HCT116 (cell line): ENCODE measurements at regions not wholly inside any gene's neighbourhood (a gene's known extent, or its start where the extent isn't known, plus 50 kb on each side); places are given as distances from the start of the nearest gene placed in this dataset.

ENCODE experiments used
- ATAC-seq: fragments of 200-7000 bp; cut with Tn5 transposase; 2 replicates; pipeline ENCODE4 v1.9.1; 2020; ENCODE audit warnings: mild to moderate bottlenecking, moderate library complexity
- BruUV-seq: library from RNA; stranded (reverse); fragments of 400-500 nt; replicated peaks from 2 replicates; lab custom pipeline; 2021; lab: Mats Ljungman, UMichigan
- CTCF ChIA-PET: fragments of 300-600 bp; sonication (Branson Sonifier 250); formaldehyde crosslinking; loops from one replicate; lab custom pipeline; 2021; ENCODE audit warnings: antibody characterized with exemption; lab: Charles Lee
- POLR2A ChIA-PET: fragments of 300-600, 350-600 bp; sonication (Branson Sonifier 250); formaldehyde crosslinking; loops from one replicate; lab custom pipeline; 2021; ENCODE audit warnings: antibody characterized with exemption; lab: Charles Lee
- RAD21 ChIA-PET, 2 experiments: fragments of 300-600 bp; sonication (Branson Sonifier 250); formaldehyde crosslinking; loops; one replicate each; lab custom pipeline; 2023; ENCODE audit warnings: low total read pairs in 2 of 2; ENCODE audit not compliant: uncharacterized antibody in 2 of 2, unreplicated experiment in 2 of 2, low non-redundant PET in 1 of 2; lab: Charles Lee
- DNase-seq: peaks from one replicate; pipeline ENCODE4 v3.0.0-alpha.2; 2010; ENCODE audit warnings: low read depth, low spot score
- H2AFZ ChIP-seq: fragments of 200-600 bp; shearing (Covaris generic), sonication (generic); 2 replicates; pipeline ENCODE4 v1.6.1; 2017; ENCODE audit warnings: low read depth, mixed run types, mixed read lengths, antibody characterized with exemption, low read length; ENCODE audit not compliant: poor library complexity, severe bottlenecking
- H3K27ac ChIP-seq: 2 replicates; pipeline ENCODE4 v1.5.1; 2012; ENCODE audit warnings: low read depth, low read length
- H3K27me3 ChIP-seq: fragments of 200-600 bp; sonication (generic); 2 replicates; pipeline ENCODE4 v1.6.1; 2016; ENCODE audit warnings: mixed run types, low read length, mixed read lengths; ENCODE audit not compliant: insufficient read depth
- H3K36me3 ChIP-seq, 2 experiments: fragments of 200-500 bp in 1 of 2; fragments of 200-600 bp in 1 of 2; sonication (Bioruptor generic) in 1 of 2; sonication (generic) in 1 of 2; 2 replicates each; pipeline versions ENCODE4 v1.5.1 to v1.6.1; 2014 to 2016; ENCODE audit warnings: low read length in 2 of 2, inconsistent platforms in 1 of 2, mixed read lengths in 1 of 2, mixed run types in 1 of 2; ENCODE audit not compliant: insufficient read depth in 2 of 2, control insufficient read depth in 1 of 2
- H3K4me1 ChIP-seq, 2 experiments: fragments of 200-600 bp in 1 of 2; sonication (generic) in 1 of 2; 2 replicates each; pipeline versions ENCODE4 v1.5.1 to v1.6.1; 2012 to 2017; ENCODE audit warnings: low read length in 2 of 2, inconsistent platforms in 1 of 2, mild to moderate bottlenecking in 1 of 2, mixed read lengths in 1 of 2, mixed run types in 1 of 2, moderate library complexity in 1 of 2; ENCODE audit not compliant: insufficient read depth in 2 of 2, control insufficient read depth in 1 of 2
- H3K4me2 ChIP-seq: fragments of 200-600 bp; sonication (generic); 2 replicates; pipeline ENCODE4 v1.6.1; 2017; ENCODE audit warnings: mixed run types, low read length, mixed read lengths
- H3K4me3 ChIP-seq, 2 experiments: fragments of 200-600 bp in 1 of 2; sonication (generic) in 1 of 2; replicated peaks in 1 of 2; 2 replicates each; pipeline ENCODE4 v1.5.1; 2011 to 2016; ENCODE audit warnings: low read length in 2 of 2, control low read depth in 1 of 2, low read depth in 1 of 2, mild to moderate bottlenecking in 1 of 2, mixed read lengths in 1 of 2, mixed run types in 1 of 2
- H3K79me2 ChIP-seq: fragments of 200-600 bp; sonication (generic); 2 replicates; pipeline ENCODE4 v1.6.1; 2017; ENCODE audit warnings: mild to moderate bottlenecking, mixed run types, low read length, moderate library complexity, mixed read lengths; ENCODE audit not compliant: insufficient read depth
- H3K9ac ChIP-seq: fragments of 200-600 bp; sonication (generic); 2 replicates; pipeline ENCODE4 v1.6.1; 2016; ENCODE audit warnings: low read length, mixed read lengths
- H3K9me2 ChIP-seq: fragments of 200-600 bp; sonication (generic), shearing (Covaris generic); 2 replicates; pipeline ENCODE4 v1.6.1; 2017; ENCODE audit warnings: mixed run types, mild to moderate bottlenecking, moderate library complexity; ENCODE audit not compliant: insufficient read depth
- H3K9me3 ChIP-seq, 2 experiments: fragments of 200-500 bp in 1 of 2; fragments of 200-600 bp in 1 of 2; sonication (Bioruptor generic) in 1 of 2; sonication (generic) in 1 of 2; 2 replicates each; pipeline ENCODE4 v1.6.1; 2014 to 2017; ENCODE audit warnings: low read length in 2 of 2, mixed read lengths in 2 of 2, inconsistent platforms in 1 of 2, low read depth in 1 of 2, mild to moderate bottlenecking in 1 of 2, mixed run types in 1 of 2, moderate library complexity in 1 of 2; ENCODE audit not compliant: control insufficient read depth in 1 of 2, insufficient read depth in 1 of 2
- H4K20me1 ChIP-seq: fragments of 200-600 bp; sonication (generic), shearing (Covaris generic); 2 replicates; pipeline ENCODE4 v1.6.1; 2017; ENCODE audit warnings: mixed run types, mild to moderate bottlenecking, moderate library complexity; ENCODE audit not compliant: insufficient read depth
- ATF3 ChIP-seq: IDR thresholded peaks from 2 replicates; pipeline ENCODE4 v1.6.1; 2012
- CTCF ChIP-seq, 3 experiments: fragments of 200-600 bp in 1 of 3; sonication (generic) in 1 of 3; IDR thresholded peaks in 2 of 3; conservative IDR thresholded peaks in 1 of 3; 2 replicates each; pipeline ENCODE4 v1.5.1; 2012 to 2017; ENCODE audit warnings: low read depth in 2 of 3, low read length in 2 of 3, antibody characterized with exemption in 1 of 3, borderline replicate concordance in 1 of 3, control low read depth in 1 of 3, mild to moderate bottlenecking in 1 of 3, mixed read lengths in 1 of 3, mixed run types in 1 of 3, moderate library complexity in 1 of 3; ENCODE audit not compliant: insufficient read depth in 1 of 3
- EGR1 ChIP-seq: IDR thresholded peaks from 2 replicates; pipeline ENCODE4 v1.6.1; 2012; ENCODE audit warnings: low read depth
- EZH2 ChIP-seq: fragments of 200-600 bp; sonication (generic); IDR thresholded peaks from 2 replicates; pipeline ENCODE4 v1.6.1; 2017; ENCODE audit warnings: antibody characterized with exemption, mixed run types
- FOSL1 ChIP-seq: IDR thresholded peaks from 2 replicates; pipeline ENCODE4 v1.6.1; 2012; ENCODE audit warnings: low read depth
- RAD21 ChIP-seq: IDR thresholded peaks from 2 replicates; pipeline ENCODE4 v1.6.1; 2012; ENCODE audit warnings: low read depth, mild to moderate bottlenecking
- SRF ChIP-seq: IDR thresholded peaks from 2 replicates; pipeline ENCODE4 v1.6.1; 2012; ENCODE audit warnings: low read depth
- TCF7L2 ChIP-seq: IDR thresholded peaks from 2 replicates; pipeline ENCODE4 v1.7.0; 2011; ENCODE audit warnings: borderline replicate concordance, inconsistent platforms; ENCODE audit not compliant: insufficient read depth, insufficient read length; ENCODE audit errors: extremely low read depth
- ZNF274 ChIP-seq: fragments of 200-500 bp; sonication (Bioruptor generic); IDR thresholded peaks from 2 replicates; pipeline ENCODE4 v1.6.1; 2014; ENCODE audit warnings: mild to moderate bottlenecking, low read depth, low read length, inconsistent platforms
- intact Hi-C: fragments of 100-400 bp; cut with micrococcal nuclease; formaldehyde crosslinking; loops from 2 replicates; pipeline ENCODE4 v1.10.0; 2022
- TF ChIP-seq, protein P1 (sequence below): IDR thresholded peaks from 2 replicates; pipeline ENCODE4 v1.6.1; 2012; ENCODE audit warnings: low read depth
- TF ChIP-seq, protein P2 (sequence below): IDR thresholded peaks from 2 replicates; pipeline ENCODE4 v1.6.1; 2011; ENCODE audit warnings: mild to moderate bottlenecking, low read length, moderate library complexity; ENCODE audit not compliant: insufficient replicate concordance; ENCODE audit errors: extremely low read depth

DNA sequence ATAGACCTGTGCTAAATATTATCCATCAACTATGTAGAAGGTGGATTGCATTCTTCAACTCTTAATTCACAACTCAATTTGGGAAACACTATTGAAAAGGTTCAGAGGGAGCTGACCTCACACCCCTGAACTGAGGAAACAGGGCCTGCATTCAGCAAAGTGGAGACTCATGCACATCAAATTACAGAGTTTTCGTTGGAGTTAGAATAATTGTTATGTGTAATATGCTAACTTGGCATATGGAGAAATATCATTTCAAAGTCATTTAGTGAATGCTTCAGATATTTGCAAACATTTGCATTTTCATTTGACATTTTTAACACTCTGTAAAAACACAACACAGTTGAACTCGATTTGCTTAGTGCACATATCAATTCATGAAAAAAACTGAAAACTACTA is 1102.8 kb upstream of the INTU start:
- ATAC-seq (no peak), DNase-seq (no peak)
- Histone ChIP-seq H3K9me2 (no peaks in the 10 kb centered on the region), H3K27ac (no peak overlapping the region), H3K27me3 (no peaks in the 10 kb centered on the region), H3K4me3 (no peak overlapping the region), H3K9ac (no peak overlapping the region), H3K79me2 (no peaks in the 10 kb centered on the region), H3K36me3 (no peaks in the 10 kb centered on the region), H2AFZ (no peak overlapping the region), H4K20me1 (no peaks in the 10 kb centered on the region), H3K4me2 (no peak overlapping the region), H3K9me3 (0 out of 4 replicates have a peak, but pooled peaks cover 0 to 4% of the 10 kb centered on the region in 2 experiments), H3K4me1 (no peaks in the 10 kb centered on the region)
- ChIA-PET POLR2A (no interaction called here), CTCF (interaction anchor here (1.3 kb wide), 1 partner anchor 53 kb away, joined by 3 read pairs; no protein-coding TSS in a partner anchor), RAD21 (no interaction called here)
- intact Hi-C loops = no loop called here
- BruUV-seq = no TSS peak
- TF ChIP-seq, protein P1, sequence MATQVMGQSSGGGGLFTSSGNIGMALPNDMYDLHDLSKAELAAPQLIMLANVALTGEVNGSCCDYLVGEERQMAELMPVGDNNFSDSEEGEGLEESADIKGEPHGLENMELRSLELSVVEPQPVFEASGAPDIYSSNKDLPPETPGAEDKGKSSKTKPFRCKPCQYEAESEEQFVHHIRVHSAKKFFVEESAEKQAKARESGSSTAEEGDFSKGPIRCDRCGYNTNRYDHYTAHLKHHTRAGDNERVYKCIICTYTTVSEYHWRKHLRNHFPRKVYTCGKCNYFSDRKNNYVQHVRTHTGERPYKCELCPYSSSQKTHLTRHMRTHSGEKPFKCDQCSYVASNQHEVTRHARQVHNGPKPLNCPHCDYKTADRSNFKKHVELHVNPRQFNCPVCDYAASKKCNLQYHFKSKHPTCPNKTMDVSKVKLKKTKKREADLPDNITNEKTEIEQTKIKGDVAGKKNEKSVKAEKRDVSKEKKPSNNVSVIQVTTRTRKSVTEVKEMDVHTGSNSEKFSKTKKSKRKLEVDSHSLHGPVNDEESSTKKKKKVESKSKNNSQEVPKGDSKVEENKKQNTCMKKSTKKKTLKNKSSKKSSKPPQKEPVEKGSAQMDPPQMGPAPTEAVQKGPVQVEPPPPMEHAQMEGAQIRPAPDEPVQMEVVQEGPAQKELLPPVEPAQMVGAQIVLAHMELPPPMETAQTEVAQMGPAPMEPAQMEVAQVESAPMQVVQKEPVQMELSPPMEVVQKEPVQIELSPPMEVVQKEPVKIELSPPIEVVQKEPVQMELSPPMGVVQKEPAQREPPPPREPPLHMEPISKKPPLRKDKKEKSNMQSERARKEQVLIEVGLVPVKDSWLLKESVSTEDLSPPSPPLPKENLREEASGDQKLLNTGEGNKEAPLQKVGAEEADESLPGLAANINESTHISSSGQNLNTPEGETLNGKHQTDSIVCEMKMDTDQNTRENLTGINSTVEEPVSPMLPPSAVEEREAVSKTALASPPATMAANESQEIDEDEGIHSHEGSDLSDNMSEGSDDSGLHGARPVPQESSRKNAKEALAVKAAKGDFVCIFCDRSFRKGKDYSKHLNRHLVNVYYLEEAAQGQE = no peak
- TF ChIP-seq EZH2 = no peak

DNA sequence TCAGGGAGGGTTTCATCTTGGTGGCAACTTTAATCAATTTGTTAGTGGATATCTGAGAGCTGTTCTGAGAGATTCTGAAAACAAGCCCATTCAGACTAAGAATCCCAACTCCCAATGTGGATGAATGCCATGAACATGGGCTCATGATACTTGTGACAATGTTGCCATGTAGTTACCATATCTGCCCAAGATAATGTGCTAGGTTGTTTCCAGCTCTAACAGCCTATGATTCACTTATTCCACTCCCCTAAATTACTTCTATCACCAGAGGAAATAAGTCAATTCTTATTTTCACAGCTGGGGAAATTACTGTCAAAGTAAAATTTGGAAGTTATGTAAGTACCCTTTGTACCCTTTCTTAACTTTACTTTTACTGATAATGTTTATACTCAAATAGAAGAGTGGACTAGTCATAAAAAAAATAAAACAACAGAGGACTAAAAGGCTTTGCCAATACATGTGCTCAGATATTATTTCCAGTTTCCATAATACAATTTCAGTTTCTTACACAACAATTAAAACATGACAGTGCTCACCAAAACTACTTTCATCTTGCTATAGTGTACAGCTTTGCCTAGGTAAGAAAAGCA is 1101.7 kb upstream of the INTU start:
- ChIA-PET RAD21 (no interaction called here), CTCF (no interaction called here), POLR2A (no interaction called here)
- Histone ChIP-seq H2AFZ (no peak overlapping the region), H3K9me3 (0 out of 4 replicates have a peak, but pooled peaks cover 0 to 2% of the 10 kb centered on the region in 2 experiments), H3K27me3 (no peaks in the 10 kb centered on the region), H3K4me2 (no peak overlapping the region), H3K27ac (no peak overlapping the region), H3K4me3 (no peak overlapping the region), H3K4me1 (no peaks in the 10 kb centered on the region), H3K36me3 (no peaks in the 10 kb centered on the region), H4K20me1 (no peaks in the 10 kb centered on the region), H3K9me2 (no peaks in the 10 kb centered on the region), H3K9ac (no peak overlapping the region), H3K79me2 (no peaks in the 10 kb centered on the region)
- DNase-seq (no peak), ATAC-seq (no peak)
- no TSS peak for BruUV-seq
- intact Hi-C loops = no loop called here
- TF ChIP-seq SRF = no peak
- no peak for TF ChIP-seq RAD21
- no peak for TF ChIP-seq FOSL1
- TF ChIP-seq CTCF (IDR thresholded peaks at IDR 0.05 in 2 of 3, conservative IDR thresholded peaks at IDR 0.05 in 1 of 3; ENCODE audit: borderline replicate concordance in 1 of 3, insufficient read depth in 1 of 3, low read depth in 2 of 3, low read length in 2 of 3) = no peak
- TF ChIP-seq ATF3 = no peak
- no peak for TF ChIP-seq EGR1
- TF ChIP-seq EZH2 = no peak
- TF ChIP-seq, protein P2, sequence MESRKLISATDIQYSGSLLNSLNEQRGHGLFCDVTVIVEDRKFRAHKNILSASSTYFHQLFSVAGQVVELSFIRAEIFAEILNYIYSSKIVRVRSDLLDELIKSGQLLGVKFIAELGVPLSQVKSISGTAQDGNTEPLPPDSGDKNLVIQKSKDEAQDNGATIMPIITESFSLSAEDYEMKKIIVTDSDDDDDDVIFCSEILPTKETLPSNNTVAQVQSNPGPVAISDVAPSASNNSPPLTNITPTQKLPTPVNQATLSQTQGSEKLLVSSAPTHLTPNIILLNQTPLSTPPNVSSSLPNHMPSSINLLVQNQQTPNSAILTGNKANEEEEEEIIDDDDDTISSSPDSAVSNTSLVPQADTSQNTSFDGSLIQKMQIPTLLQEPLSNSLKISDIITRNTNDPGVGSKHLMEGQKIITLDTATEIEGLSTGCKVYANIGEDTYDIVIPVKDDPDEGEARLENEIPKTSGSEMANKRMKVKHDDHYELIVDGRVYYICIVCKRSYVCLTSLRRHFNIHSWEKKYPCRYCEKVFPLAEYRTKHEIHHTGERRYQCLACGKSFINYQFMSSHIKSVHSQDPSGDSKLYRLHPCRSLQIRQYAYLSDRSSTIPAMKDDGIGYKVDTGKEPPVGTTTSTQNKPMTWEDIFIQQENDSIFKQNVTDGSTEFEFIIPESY = no peak
- TF ChIP-seq ZNF274 = no peak
- no peak for TF ChIP-seq TCF7L2
